HG02943 (cell line): ENCODE measurements at regions not wholly inside any gene's neighbourhood (a gene's known extent, or its start where the extent isn't known, plus 50 kb on each side); places are given as distances from the start of the nearest gene placed in this dataset.
"Not testable (repeated sequence)": the region's sequence is repeated elsewhere in the genome, so short reads cannot be mapped to it uniquely, and the experiment has no call there.

Experiments used
- ATAC-seq: cut with Tn5 transposase; IDR thresholded peaks from one replicate; pipeline ENCODE4 v1.9.1; 2021; ENCODE audit warnings: mild to moderate bottlenecking, low read depth, moderate library complexity; ENCODE audit not compliant: unreplicated experiment

- no peak for ATAC-seq
These were observed 165.1 kb upstream of the PRR16 start for GRCh38 chr5:120298981-120299380.

GRCh38 chr5:120304663-120305062 lies 159.4 kb upstream of the PRR16 start:
- no peak for ATAC-seq

GRCh38 chr5:120306303-120306702 lies 157.8 kb upstream of the PRR16 start:
- ATAC-seq = no peak

- ATAC-seq = no peak
These were observed 149.9 kb upstream of the PRR16 start for GRCh38 chr5:120314191-120314590.

GRCh38 chr5:120320626-120321025 lies 143.5 kb upstream of the PRR16 start:
- no peak for ATAC-seq

GRCh38 chr5:120326651-120327050 lies 137.4 kb upstream of the PRR16 start:
- no peak for ATAC-seq

- ATAC-seq = no peak
These were observed 136.9 kb upstream of the PRR16 start for GRCh38 chr5:120327180-120327579.

- ATAC-seq = no peak
These were observed 135.0 kb upstream of the PRR16 start for GRCh38 chr5:120329095-120329494.

GRCh38 chr5:120330558-120330957 lies 133.5 kb upstream of the PRR16 start:
- ATAC-seq = no peak

GRCh38 chr5:120344181-120344580 lies 119.9 kb upstream of the PRR16 start:
- no peak for ATAC-seq

- no peak for ATAC-seq
These were observed 118.2 kb upstream of the PRR16 start for GRCh38 chr5:120345947-120346346.

GRCh38 chr5:120351071-120351470 lies 113.0 kb upstream of the PRR16 start:
- ATAC-seq = not testable (repeated sequence)

GRCh38 chr5:120354126-120354525 lies 110.0 kb upstream of the PRR16 start:
- no peak for ATAC-seq

GRCh38 chr5:120358949-120359348 lies 105.2 kb upstream of the PRR16 start:
- ATAC-seq = no peak

GRCh38 chr5:120361941-120362340 lies 102.2 kb upstream of the PRR16 start:
- ATAC-seq = no peak

GRCh38 chr5:120362426-120362825 lies 101.7 kb upstream of the PRR16 start:
- ATAC-seq = no peak

GRCh38 chr5:120365656-120366446 lies 98.2 kb upstream of the PRR16 start:
- no peak for ATAC-seq

GRCh38 chr5:120367896-120368634 lies 96.0 kb upstream of the PRR16 start:
- no peak for ATAC-seq

- ATAC-seq = no peak
These were observed 95.0 kb upstream of the PRR16 start for GRCh38 chr5:120368923-120369715.

GRCh38 chr5:120372899-120373298 lies 91.2 kb upstream of the PRR16 start:
- ATAC-seq = no peak

GRCh38 chr5:120375248-120375647 lies 88.9 kb upstream of the PRR16 start:
- no peak for ATAC-seq
